K562 (cell line): ENCODE measurements at regions not wholly inside any gene's neighbourhood (a gene's known extent, or its start where the extent isn't known, plus 50 kb on each side); places are given as distances from the start of the nearest gene placed in this dataset.

Experiments used
- ATAC-seq: fragments of 200-7000 bp; cut with Tn5 transposase; 3 replicates; pipeline ENCODE4 v1.9.1; 2020; ENCODE audit warnings: moderate library complexity
- BruUV-seq: library from RNA; stranded (reverse); fragments of 400-500 nt; replicated peaks from 2 replicates; lab custom pipeline; 2021; lab: Mats Ljungman, UMichigan
- CTCF ChIA-PET: fragments of 300-600 bp; formaldehyde crosslinking; extraction: SDS; loops from one replicate; lab custom pipeline; 2021; ENCODE audit warnings: low intra/inter-chr PET ratio; lab: Yijun Ruan, JAX
- POLR2A ChIA-PET: fragments of 300-600, 350-650 bp; sonication (Branson Sonifier 250); formaldehyde crosslinking; extraction: SDS; loops from one replicate; lab custom pipeline; 2021; ENCODE audit warnings: antibody characterized with exemption, inconsistent platforms; lab: Yijun Ruan, JAX
- DNase-seq, 4 experiments: peaks; one replicate each; pipeline versions ENCODE4 v3.0.0 to v3.0.0-alpha.2; 2011 to 2018; ENCODE audit warnings: low spot score in 3 of 4, mixed read lengths in 3 of 4; ENCODE audit errors: extremely low read depth in 1 of 4
- FAIRE-seq: peaks from 2 replicates; lab custom pipeline; 2011; peaks lifted over from hg19 to GRCh38; lab: Jason Lieb, UNC
- H2AFZ ChIP-seq: 2 replicates; pipeline ENCODE4 v1.6.0; 2011; ENCODE audit warnings: low read depth, low read length, control low read depth, inconsistent platforms
- H3K27ac ChIP-seq: fragments of 200-600 bp; 3 replicates; pipeline ENCODE4 v1.8.0; 2011; ENCODE audit warnings: low read depth, mild to moderate bottlenecking, control low read depth, inconsistent platforms, low read length, moderate library complexity, mixed read lengths; ENCODE audit errors: extremely low read depth
- H3K27me3 ChIP-seq, 2 experiments: fragments of 300-600 bp in 1 of 2; 2 replicates in 1 of 2; 3 replicates in 1 of 2; pipeline versions ENCODE4 v1.6.0 to v1.8.0; 2011; ENCODE audit warnings: inconsistent platforms in 2 of 2, low read length in 2 of 2, mild to moderate bottlenecking in 1 of 2, mixed read lengths in 1 of 2, moderate library complexity in 1 of 2; ENCODE audit not compliant: control insufficient read depth in 2 of 2, insufficient read depth in 2 of 2
- H3K36me3 ChIP-seq: fragments of 300-600 bp; 3 replicates; pipeline ENCODE4 v1.8.0; 2011; ENCODE audit warnings: mild to moderate bottlenecking, low read length, inconsistent platforms; ENCODE audit not compliant: control insufficient read depth, insufficient read depth
- H3K4me1 ChIP-seq, 2 experiments: fragments of 200-600 bp in 1 of 2; replicated peaks in 1 of 2; 2 replicates in 1 of 2; 3 replicates in 1 of 2; pipeline versions ENCODE4 v1.5.1 to v1.8.0; 2011; ENCODE audit warnings: inconsistent platforms in 2 of 2, low read length in 2 of 2, mild to moderate bottlenecking in 1 of 2, mixed read lengths in 1 of 2, moderate library complexity in 1 of 2; ENCODE audit not compliant: control insufficient read depth in 2 of 2, insufficient read depth in 2 of 2
- H3K4me2 ChIP-seq: 2 replicates; pipeline ENCODE4 v1.6.1; 2011; ENCODE audit warnings: low read length, control low read depth, inconsistent platforms, mixed read lengths; ENCODE audit not compliant: insufficient read depth
- H3K4me3 ChIP-seq: fragments of 200-600 bp; sonication (generic), shearing (Covaris generic); 2 replicates; pipeline ENCODE4 v1.5.1; 2016; ENCODE audit warnings: control low read depth, inconsistent platforms
- H3K79me2 ChIP-seq: fragments of 200-600 bp; 3 replicates; pipeline ENCODE4 v1.8.0; 2011; ENCODE audit warnings: low read length, inconsistent platforms; ENCODE audit not compliant: control insufficient read depth, insufficient read depth
- H3K9ac ChIP-seq, 2 experiments: 2 replicates each; pipeline versions ENCODE4 v1.6.0 to v1.6.1; 2011; ENCODE audit warnings: low read depth in 2 of 2, low read length in 2 of 2, control low read depth in 1 of 2, inconsistent platforms in 1 of 2, mild to moderate bottlenecking in 1 of 2, mixed read lengths in 1 of 2; ENCODE audit not compliant: insufficient read depth in 1 of 2
- H3K9me1 ChIP-seq: one replicate; pipeline ENCODE4 v1.6.0; 2011; ENCODE audit warnings: inconsistent platforms, mild to moderate bottlenecking, low read length, moderate library complexity; ENCODE audit not compliant: control insufficient read depth, insufficient read depth
- H3K9me3 ChIP-seq: replicated peaks from 2 replicates; pipeline ENCODE4 v1.5.1; 2011; ENCODE audit warnings: low read depth, low read length, inconsistent platforms; ENCODE audit not compliant: control insufficient read depth, insufficient read depth
- H4K20me1 ChIP-seq: replicated peaks from 2 replicates; pipeline ENCODE4 v1.6.1; 2011; ENCODE audit warnings: low read length, inconsistent platforms, mixed read lengths; ENCODE audit not compliant: control insufficient read depth, insufficient read depth
- BCL6 ChIP-seq: fragments of 250-450 bp; sonication (Bioruptor Pico); IDR thresholded peaks from 2 replicates; pipeline ENCODE4 v1.4.0; 2020
- CTCF ChIP-seq, 3 experiments: IDR thresholded peaks in 2 of 3; conservative IDR thresholded peaks in 1 of 3; 2 replicates each; pipeline ENCODE4 v1.5.1; 2011 to 2012; ENCODE audit warnings: low read length in 3 of 3, mild to moderate bottlenecking in 3 of 3, control low read depth in 2 of 3, improper control_type of control experiment in 1 of 3, inconsistent platforms in 1 of 3, low read depth in 1 of 3, mixed read lengths in 1 of 3, moderate library complexity in 1 of 3; ENCODE audit not compliant: insufficient read depth in 2 of 3
- IFI16 ChIP-seq: fragments of 250-450 bp; sonication (Bioruptor Pico); IDR thresholded peaks from 2 replicates; pipeline ENCODE4 v2.1.2; 2022; ENCODE audit warnings: mild to moderate bottlenecking, inconsistent platforms
- ZFP36 ChIP-seq: fragments of 150-350 bp; IDR thresholded peaks from 2 replicates; pipeline ENCODE4 v1.6.1; 2018; ENCODE audit warnings: low read length, low read depth; ENCODE audit not compliant: partially characterized antibody
- WGBS: fragments of 100-300 bp; shearing (Covaris generic); methylation state at CpG from one replicate; pipeline ENCODE4 v1.1.6; 2016; ENCODE audit warnings: low coverage, mixed read lengths; ENCODE audit not compliant: insufficient coverage; ENCODE audit errors: missing lambda C conversion rate; 5-methylcytosine and 5-hydroxymethylcytosine counted together
- in situ Hi-C: fragments of 300-500 bp; cut with MboI; formaldehyde crosslinking; loops from 4 replicates; pipeline ENCODE4 v1.15.0; 2018; ENCODE audit warnings: inconsistent platforms, mixed read lengths
- intact Hi-C: fragments of 100-400 bp; cut with micrococcal nuclease; formaldehyde crosslinking; loops from 2 replicates; pipeline ENCODE4 v1.14.2; 2022

GRCh38 chr1:181391301-181391900 is 91.9 kb upstream of the CACNA1E start:
- Histone ChIP-seq H3K9me3 (no peaks in the 10 kb centered on the region), H3K4me2 (no peak overlapping the region), H3K36me3 (no peaks in the 10 kb centered on the region), H2AFZ (no peak overlapping the region), H3K27ac (no peak overlapping the region), H3K27me3 (peaks cover 8 to 37% of the 10 kb centered on the region in 2 experiments), H3K9ac (no peak overlapping the region), H3K4me1 (no peaks in the 10 kb centered on the region), H4K20me1 (no peaks in the 10 kb centered on the region), H3K4me3 (no peak overlapping the region), H3K79me2 (no peaks in the 10 kb centered on the region), H3K9me1 (no peaks in the 10 kb centered on the region)
- ChIA-PET CTCF (no interaction called here), POLR2A (no interaction called here)
- BruUV-seq, result no TSS peak
- intact Hi-C loops, result no loop called here
- WGBS, result 1% methylated on average over 5 of the region's 5 CpGs
- DNase-seq, result no peak
- no peak for TF ChIP-seq IFI16 (CRISPR knock-in tag)
- TF ChIP-seq CTCF (IDR thresholded peaks at IDR 0.05 in 2 of 3, conservative IDR thresholded peaks at IDR 0.05 in 1 of 3; ENCODE audit: insufficient read depth in 2 of 3, low read depth in 1 of 3, low read length in 3 of 3), result peak in 1 of 3 experiments; percentile 18; a peak in 1 of 6 replicates
- no peak for FAIRE-seq
- in situ Hi-C loops, result no loop called here
- ATAC-seq, result peak; percentile 70

GRCh38 chr1:181392133-181392532 is 91.2 kb upstream of the CACNA1E start:
- H3K79me2 ChIP-seq, result no peaks in the 10 kb centered on the region
- DNase-seq, result no peak
- CTCF ChIA-PET, result no interaction called here
- intact Hi-C loops (no loop called here), in situ Hi-C loops (no loop called here)
- no peak overlapping the region for H3K9ac ChIP-seq
- H4K20me1 ChIP-seq, result no peaks in the 10 kb centered on the region
- H3K9me3 ChIP-seq, result no peaks in the 10 kb centered on the region
- POLR2A ChIA-PET, result interaction anchor here (0.5 kb wide), 1 partner anchor 9 kb away, joined by 3 read pairs; no protein-coding TSS in a partner anchor
- no peak overlapping the region for H3K27ac ChIP-seq
- H2AFZ ChIP-seq, result no peak overlapping the region
- no peak for ATAC-seq
- H3K4me3 ChIP-seq, result no peak overlapping the region
- TF ChIP-seq BCL6, result no peak
- TF ChIP-seq ZFP36, result peak; percentile 90
- no peaks in the 10 kb centered on the region for H3K36me3 ChIP-seq
- H3K4me2 ChIP-seq, result no peak overlapping the region
- no peaks in the 10 kb centered on the region for H3K9me1 ChIP-seq
- FAIRE-seq, result no peak
- BruUV-seq, result no TSS peak
- peaks cover 8 to 32% of the 10 kb centered on the region in 2 experiments for H3K27me3 ChIP-seq
- WGBS, result 0% methylated on average over 1 of the region's 1 CpG
- no peaks in the 10 kb centered on the region for H3K4me1 ChIP-seq
